ENCODE measurements at regions not wholly inside any gene's neighbourhood (a gene's known extent, or its start where the extent isn't known, plus 50 kb on each side); places are given as distances from the start of the nearest gene placed in this dataset.

DNA sequence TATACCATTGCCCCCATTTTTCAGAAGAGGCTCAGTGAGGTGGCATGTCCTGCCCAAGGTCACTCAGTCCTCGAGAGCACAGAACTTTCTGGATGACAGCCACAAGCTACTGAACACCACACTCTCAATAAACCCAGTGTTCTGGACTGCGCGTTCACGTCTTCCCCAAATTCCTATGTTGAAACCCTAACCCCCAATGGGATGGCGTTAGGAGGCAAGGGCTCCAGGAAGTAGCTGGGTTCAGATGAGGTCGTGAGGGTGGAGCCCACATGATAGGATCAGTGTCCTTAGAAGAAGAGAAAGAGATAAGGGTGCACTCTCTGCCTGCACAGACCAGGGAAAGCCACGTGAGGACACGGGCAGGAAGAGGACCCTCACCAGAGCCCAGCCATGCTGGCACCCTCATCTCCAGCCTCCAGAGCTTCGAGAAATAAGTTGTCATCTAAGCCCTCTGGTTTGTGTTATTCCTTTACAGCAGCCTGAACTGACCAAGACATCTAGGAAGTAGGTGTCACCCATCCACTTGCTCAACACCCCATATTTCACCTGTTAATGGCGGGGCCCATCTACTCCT lies 324.0 kb downstream of the UACA start:
- POLR2A ChIA-PET: interaction anchor here (0.6 to 1.3 kb wide), 2 partner anchors 14 to 53 kb away, joined by 3 to 4 read pairs; no protein-coding TSS in a partner anchor
- TF ChIP-seq, protein P1, sequence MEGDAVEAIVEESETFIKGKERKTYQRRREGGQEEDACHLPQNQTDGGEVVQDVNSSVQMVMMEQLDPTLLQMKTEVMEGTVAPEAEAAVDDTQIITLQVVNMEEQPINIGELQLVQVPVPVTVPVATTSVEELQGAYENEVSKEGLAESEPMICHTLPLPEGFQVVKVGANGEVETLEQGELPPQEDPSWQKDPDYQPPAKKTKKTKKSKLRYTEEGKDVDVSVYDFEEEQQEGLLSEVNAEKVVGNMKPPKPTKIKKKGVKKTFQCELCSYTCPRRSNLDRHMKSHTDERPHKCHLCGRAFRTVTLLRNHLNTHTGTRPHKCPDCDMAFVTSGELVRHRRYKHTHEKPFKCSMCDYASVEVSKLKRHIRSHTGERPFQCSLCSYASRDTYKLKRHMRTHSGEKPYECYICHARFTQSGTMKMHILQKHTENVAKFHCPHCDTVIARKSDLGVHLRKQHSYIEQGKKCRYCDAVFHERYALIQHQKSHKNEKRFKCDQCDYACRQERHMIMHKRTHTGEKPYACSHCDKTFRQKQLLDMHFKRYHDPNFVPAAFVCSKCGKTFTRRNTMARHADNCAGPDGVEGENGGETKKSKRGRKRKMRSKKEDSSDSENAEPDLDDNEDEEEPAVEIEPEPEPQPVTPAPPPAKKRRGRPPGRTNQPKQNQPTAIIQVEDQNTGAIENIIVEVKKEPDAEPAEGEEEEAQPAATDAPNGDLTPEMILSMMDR (conservative IDR thresholded peaks at IDR 0.05; ENCODE audit: low read length): no peak
- no peak for TF ChIP-seq EZH2phosphoT487 (IDR thresholded peaks at IDR 0.05; ENCODE audit: borderline replicate concordance, low read depth, low read length)
- H3K27ac ChIP-seq (ENCODE audit: low read depth, low read length, poor library complexity, severe bottlenecking): no peak overlapping the region
- intact Hi-C loops (cut with micrococcal nuclease; ENCODE audit: unreplicated experiment): no loop called here
- no peak overlapping the region for H3K4me3 ChIP-seq (ENCODE audit: low read depth, low read length, poor library complexity, severe bottlenecking)
- no peaks in the 10 kb centered on the region for H3K79me2 ChIP-seq (ENCODE audit: insufficient read depth, low read depth, low read length)
- no peak for DNase-seq (ENCODE audit: low spot score)
- H2AFZ ChIP-seq (ENCODE audit: low read length): no peak overlapping the region
- no peak overlapping the region for H3K4me2 ChIP-seq (ENCODE audit: low read length)
- no peaks in the 10 kb centered on the region for H4K20me1 ChIP-seq (ENCODE audit: insufficient read depth, low read length)
- no TSS peak for BruUV-seq (replicated peaks)
- CTCF ChIA-PET (ENCODE audit: unreplicated experiment): no interaction called here
- no peaks in the 10 kb centered on the region for H3K9me2 ChIP-seq (ENCODE audit: insufficient read depth, low read length)
- no peaks in the 10 kb centered on the region for H3K9me3 ChIP-seq (ENCODE audit: low read length)
- H3K4me1 ChIP-seq (ENCODE audit: insufficient read depth, low read length, poor library complexity, severe bottlenecking): peaks cover 29% of the 10 kb centered on the region
- H3K36me3 ChIP-seq (ENCODE audit: insufficient read depth, low read length): no peaks in the 10 kb centered on the region

DNA sequence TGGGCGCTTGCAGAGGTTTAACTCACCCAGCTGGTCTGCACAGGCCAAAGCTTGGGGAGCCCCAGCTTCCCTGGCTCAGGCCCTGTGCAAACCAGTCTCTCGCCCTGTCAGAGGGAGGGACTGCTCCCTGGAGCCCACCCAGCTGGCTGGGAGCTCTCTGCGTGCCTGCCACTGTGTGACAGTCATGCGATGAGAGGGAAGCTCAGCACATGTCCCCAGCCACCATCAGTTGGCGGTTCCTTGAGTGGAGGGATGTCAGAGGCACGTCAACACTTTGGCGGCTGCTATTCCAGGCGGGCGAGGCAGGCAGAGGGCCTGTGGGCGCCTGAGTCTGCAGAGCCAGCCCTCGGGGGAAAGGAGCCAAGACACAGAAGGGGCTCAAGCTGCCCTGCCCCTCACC lies 324.6 kb downstream of the UACA start:
- ChIA-PET POLR2A (interaction anchor here (0.6 to 1.3 kb wide), 2 partner anchors 14 to 52 kb away, joined by 3 to 4 read pairs; no protein-coding TSS in a partner anchor), CTCF (ENCODE audit: unreplicated experiment) (no interaction called here)
- DNase-seq (ENCODE audit: low spot score): no peak
- no peaks in the 10 kb centered on the region for H4K20me1 ChIP-seq (ENCODE audit: insufficient read depth, low read length)
- H3K4me3 ChIP-seq (ENCODE audit: low read depth, low read length, poor library complexity, severe bottlenecking): no peak overlapping the region
- no peaks in the 10 kb centered on the region for H3K36me3 ChIP-seq (ENCODE audit: insufficient read depth, low read length)
- intact Hi-C loops (cut with micrococcal nuclease; ENCODE audit: unreplicated experiment): no loop called here
- no peaks in the 10 kb centered on the region for H3K9me3 ChIP-seq (ENCODE audit: low read length)
- H3K9me2 ChIP-seq (ENCODE audit: insufficient read depth, low read length): no peaks in the 10 kb centered on the region
- no TSS peak for BruUV-seq (replicated peaks)
- no peak overlapping the region for H2AFZ ChIP-seq (ENCODE audit: low read length)
- H3K27ac ChIP-seq (ENCODE audit: low read depth, low read length, poor library complexity, severe bottlenecking): no peak overlapping the region
- no peaks in the 10 kb centered on the region for H3K79me2 ChIP-seq (ENCODE audit: insufficient read depth, low read depth, low read length)
- no peak overlapping the region for H3K4me2 ChIP-seq (ENCODE audit: low read length)
- TF ChIP-seq, protein P1 (conservative IDR thresholded peaks at IDR 0.05; ENCODE audit: low read length): no peak
- no peak for TF ChIP-seq EZH2phosphoT487 (IDR thresholded peaks at IDR 0.05; ENCODE audit: borderline replicate concordance, low read depth, low read length)
- H3K4me1 ChIP-seq (ENCODE audit: insufficient read depth, low read length, poor library complexity, severe bottlenecking): peaks cover 32% of the 10 kb centered on the region

DNA sequence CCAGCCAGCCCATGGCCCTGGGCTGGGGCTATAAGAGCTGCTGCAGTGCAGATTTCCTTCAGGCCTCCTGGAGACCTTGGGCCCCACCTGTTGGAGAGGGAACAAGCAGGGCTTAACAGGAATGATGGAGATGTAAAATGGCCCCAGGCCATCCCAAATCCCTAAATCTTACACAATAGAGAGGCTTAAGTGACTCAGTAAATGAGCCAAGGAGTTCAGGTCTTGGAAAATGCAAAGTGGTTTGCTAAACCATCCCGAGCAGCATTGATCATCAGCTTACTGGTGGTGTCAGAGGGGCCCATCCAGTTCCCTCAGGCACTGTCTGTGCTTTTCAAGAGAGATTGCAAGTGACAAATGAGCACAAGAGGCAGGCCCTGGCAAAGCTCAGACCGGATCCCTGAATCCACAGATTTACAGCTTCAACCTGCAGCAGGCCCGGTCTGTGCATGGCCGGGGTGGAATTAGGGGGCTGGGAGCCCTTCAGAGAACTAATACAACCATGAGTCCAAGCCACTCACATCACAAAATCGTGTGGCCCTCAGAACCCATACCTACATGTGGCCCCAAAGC lies 325.4 kb downstream of the UACA start:
- TF ChIP-seq EZH2phosphoT487 (IDR thresholded peaks at IDR 0.05; ENCODE audit: borderline replicate concordance, low read depth, low read length): no peak
- H3K9me2 ChIP-seq (ENCODE audit: insufficient read depth, low read length): no peaks in the 10 kb centered on the region
- H2AFZ ChIP-seq (ENCODE audit: low read length): no peak overlapping the region
- H3K9me3 ChIP-seq (ENCODE audit: low read length): no peaks in the 10 kb centered on the region
- H3K4me1 ChIP-seq (ENCODE audit: insufficient read depth, low read length, poor library complexity, severe bottlenecking): peaks cover 32% of the 10 kb centered on the region
- BruUV-seq (replicated peaks): no TSS peak
- H3K4me2 ChIP-seq (ENCODE audit: low read length): no peak overlapping the region
- POLR2A ChIA-PET: no interaction called here
- no peak overlapping the region for H3K27ac ChIP-seq (ENCODE audit: low read depth, low read length, poor library complexity, severe bottlenecking)
- H3K4me3 ChIP-seq (ENCODE audit: low read depth, low read length, poor library complexity, severe bottlenecking): no peak overlapping the region
- H4K20me1 ChIP-seq (ENCODE audit: insufficient read depth, low read length): no peaks in the 10 kb centered on the region
- H3K79me2 ChIP-seq (ENCODE audit: insufficient read depth, low read depth, low read length): no peaks in the 10 kb centered on the region
- DNase-seq (ENCODE audit: low spot score): no peak
- intact Hi-C loops (cut with micrococcal nuclease; ENCODE audit: unreplicated experiment): no loop called here
- no peaks in the 10 kb centered on the region for H3K36me3 ChIP-seq (ENCODE audit: insufficient read depth, low read length)
- CTCF ChIA-PET (ENCODE audit: unreplicated experiment): no interaction called here

Data from OCI-LY7 (cell line).